ENCODE measurements at regions not wholly inside any gene's neighbourhood (a gene's known extent, or its start where the extent isn't known, plus 50 kb on each side); places are given as distances from the start of the nearest gene placed in this dataset.

- 76 to 83% methylated on average over 1 to 7 of the region's 13 CpGs for WGBS, 2 donors (ENCODE audit: low coverage in 1 of 2)
- Histone ChIP-seq H3K36me3 (no peaks in the 10 kb centered on the region), H3K4me3 (no peak overlapping the region), H3K4me1 (peaks cover 0 to 18% (median 0%) of the 10 kb centered on the region in 3 donors), H3K27ac (no peak overlapping the region), H3K9me3 (no peaks in the 10 kb centered on the region), H3K27me3 (no peaks in the 10 kb centered on the region)
- no peak for ATAC-seq
- TF ChIP-seq, protein P1, sequence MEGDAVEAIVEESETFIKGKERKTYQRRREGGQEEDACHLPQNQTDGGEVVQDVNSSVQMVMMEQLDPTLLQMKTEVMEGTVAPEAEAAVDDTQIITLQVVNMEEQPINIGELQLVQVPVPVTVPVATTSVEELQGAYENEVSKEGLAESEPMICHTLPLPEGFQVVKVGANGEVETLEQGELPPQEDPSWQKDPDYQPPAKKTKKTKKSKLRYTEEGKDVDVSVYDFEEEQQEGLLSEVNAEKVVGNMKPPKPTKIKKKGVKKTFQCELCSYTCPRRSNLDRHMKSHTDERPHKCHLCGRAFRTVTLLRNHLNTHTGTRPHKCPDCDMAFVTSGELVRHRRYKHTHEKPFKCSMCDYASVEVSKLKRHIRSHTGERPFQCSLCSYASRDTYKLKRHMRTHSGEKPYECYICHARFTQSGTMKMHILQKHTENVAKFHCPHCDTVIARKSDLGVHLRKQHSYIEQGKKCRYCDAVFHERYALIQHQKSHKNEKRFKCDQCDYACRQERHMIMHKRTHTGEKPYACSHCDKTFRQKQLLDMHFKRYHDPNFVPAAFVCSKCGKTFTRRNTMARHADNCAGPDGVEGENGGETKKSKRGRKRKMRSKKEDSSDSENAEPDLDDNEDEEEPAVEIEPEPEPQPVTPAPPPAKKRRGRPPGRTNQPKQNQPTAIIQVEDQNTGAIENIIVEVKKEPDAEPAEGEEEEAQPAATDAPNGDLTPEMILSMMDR (IDR thresholded peaks at IDR 0.05) = no peak
- TF ChIP-seq POLR2A (IDR thresholded peaks at IDR 0.05) (no peak), EP300 (IDR thresholded peaks at IDR 0.05) (no peak), POLR2AphosphoS5 (IDR thresholded peaks at IDR 0.05) (no peak)
Observed at GRCh38 chr2:234438305-234438977, 58.4 kb downstream of the ARL4C start.

DNA sequence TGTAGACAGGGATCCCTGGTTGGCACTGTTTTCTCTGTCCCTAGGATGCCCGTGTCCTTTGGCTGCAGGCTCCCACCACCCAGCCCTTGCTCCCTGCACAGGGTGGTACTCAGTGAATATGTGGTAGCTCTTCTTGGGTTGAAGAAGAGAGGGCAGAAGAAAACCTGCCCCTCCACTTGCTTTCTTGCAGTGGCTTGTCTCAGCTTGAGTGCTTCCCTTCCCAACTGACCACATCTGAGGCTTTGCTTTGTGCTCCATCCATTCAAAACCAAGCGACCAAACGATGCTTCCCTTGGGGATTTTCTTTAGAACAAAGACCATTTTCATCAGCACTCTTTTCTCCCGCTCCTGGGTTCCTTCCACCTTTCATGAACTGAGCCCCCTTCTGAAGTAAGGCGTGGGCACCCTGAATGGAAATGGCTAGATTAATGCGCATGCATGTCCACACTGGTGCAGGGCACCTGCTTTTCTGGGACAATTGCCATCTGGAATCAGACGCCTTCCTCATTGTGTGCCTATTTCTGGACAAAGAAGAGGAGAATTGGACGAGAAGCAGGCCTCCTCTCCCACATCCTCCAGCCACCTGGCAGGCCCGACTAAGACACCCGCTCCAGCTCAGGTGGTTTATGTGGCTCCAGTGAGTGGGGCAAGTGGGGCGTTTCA is 59.1 kb downstream of the ARL4C start:
- Histone ChIP-seq H3K4me1 (peaks cover 0 to 18% (median 0%) of the 10 kb centered on the region in 3 donors), H3K9me3 (no peaks in the 10 kb centered on the region), H3K27ac (no peak overlapping the region), H3K4me3 (no peak overlapping the region), H3K27me3 (no peaks in the 10 kb centered on the region), H3K36me3 (no peaks in the 10 kb centered on the region)
- no peak for ATAC-seq
- no peak for TF ChIP-seq POLR2AphosphoS5 (IDR thresholded peaks at IDR 0.05)
- TF ChIP-seq, protein P1 (IDR thresholded peaks at IDR 0.05) = no peak
- no peak for TF ChIP-seq EP300 (IDR thresholded peaks at IDR 0.05)
- no peak for TF ChIP-seq POLR2A (IDR thresholded peaks at IDR 0.05)
- WGBS, 2 donors (ENCODE audit: low coverage in 1 of 2) = 61 to 65% methylated on average over 5 to 8 of the region's 11 CpGs

DNA sequence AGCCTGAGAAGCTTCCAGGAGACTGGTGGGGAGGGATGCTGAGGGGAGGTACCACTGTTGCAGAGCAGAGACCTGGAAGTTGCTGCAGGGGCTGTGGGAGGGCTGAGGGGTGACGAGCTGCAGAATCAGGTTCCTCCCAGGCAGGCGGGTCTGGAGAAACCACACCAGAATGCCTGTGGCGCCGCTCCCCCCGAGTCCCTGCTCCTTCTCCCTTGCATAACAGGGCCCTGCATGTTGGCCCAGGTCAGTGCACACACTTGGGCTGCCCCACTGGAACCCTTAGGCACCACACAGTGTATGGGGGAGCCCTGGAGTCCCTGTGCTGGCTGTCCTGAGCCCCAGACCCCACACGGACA is 60.4 kb downstream of the ARL4C start:
- TF ChIP-seq POLR2AphosphoS5 (IDR thresholded peaks at IDR 0.05) (no peak), EP300 (IDR thresholded peaks at IDR 0.05) (no peak), POLR2A (IDR thresholded peaks at IDR 0.05) (no peak)
- TF ChIP-seq, protein P1 (IDR thresholded peaks at IDR 0.05) = no peak
- Histone ChIP-seq H3K36me3 (no peaks in the 10 kb centered on the region), H3K27me3 (no peaks in the 10 kb centered on the region), H3K27ac (no peak overlapping the region), H3K4me1 (peaks cover 0 to 18% (median 0%) of the 10 kb centered on the region in 3 donors), H3K4me3 (no peak overlapping the region), H3K9me3 (no peaks in the 10 kb centered on the region)
- 87% methylated on average over 3 of the region's 6 CpGs; no CpG with 5 or more reads in 1 of the 2 donors for WGBS, 2 donors (ENCODE audit: low coverage in 1 of 2)
- no peak for ATAC-seq

GRCh38 chr2:234435836-234436481 is 60.9 kb downstream of the ARL4C start:
- Histone ChIP-seq H3K4me1 (peaks cover 0 to 18% (median 0%) of the 10 kb centered on the region in 3 donors), H3K27me3 (no peaks in the 10 kb centered on the region), H3K27ac (no peak overlapping the region), H3K9me3 (no peaks in the 10 kb centered on the region), H3K36me3 (no peaks in the 10 kb centered on the region), H3K4me3 (no peak overlapping the region)
- TF ChIP-seq POLR2A (IDR thresholded peaks at IDR 0.05) (no peak), EP300 (IDR thresholded peaks at IDR 0.05) (no peak), POLR2AphosphoS5 (IDR thresholded peaks at IDR 0.05) (no peak)
- TF ChIP-seq, protein P1 (IDR thresholded peaks at IDR 0.05) = no peak
- 34 to 75% methylated on average over 3 to 7 of the region's 7 CpGs for WGBS, 2 donors (ENCODE audit: low coverage in 1 of 2)
- no peak for ATAC-seq

All from gastroesophageal sphincter (tissue), 4 donors.